HT-29 (cell line): ENCODE measurements at regions not wholly inside any gene's neighbourhood (a gene's known extent, or its start where the extent isn't known, plus 50 kb on each side); places are given as distances from the start of the nearest gene placed in this dataset.
"Not testable (repeated sequence)": the region's sequence is repeated elsewhere in the genome, so short reads cannot be mapped to it uniquely, and the experiment has no call there.

Experiments used
- DNase-seq: peaks from one replicate; pipeline ENCODE4 v3.0.0-alpha.2; 2015; ENCODE audit warnings: low spot score

GRCh38 chr1:60740154-60740553 lies 342.2 kb upstream of the NFIA start:
- no peak for DNase-seq

GRCh38 chr1:60739729-60740128 lies 342.6 kb upstream of the NFIA start:
- DNase-seq = no peak

GRCh38 chr1:60732977-60733401 lies 349.4 kb upstream of the NFIA start:
- DNase-seq = no peak

- DNase-seq = no peak
These were observed 351.0 kb upstream of the NFIA start for GRCh38 chr1:60731321-60731720.

- no peak for DNase-seq
These were observed 354.8 kb upstream of the NFIA start for GRCh38 chr1:60727552-60727951.

GRCh38 chr1:60716472-60716871 lies 365.9 kb upstream of the NFIA start:
- DNase-seq = no peak

GRCh38 chr1:60715970-60716369 lies 366.4 kb upstream of the NFIA start:
- no peak for DNase-seq

GRCh38 chr1:60709426-60709825 lies 372.9 kb upstream of the NFIA start:
- DNase-seq = no peak

- no peak for DNase-seq
These were observed 377.3 kb upstream of the NFIA start for GRCh38 chr1:60705026-60705425.

GRCh38 chr1:60703155-60703554 lies 379.2 kb upstream of the NFIA start:
- no peak for DNase-seq

- DNase-seq = no peak
These were observed 383.0 kb upstream of the NFIA start for GRCh38 chr1:60699325-60699724.

GRCh38 chr1:60697204-60697994 lies 385.0 kb upstream of the NFIA start:
- DNase-seq = no peak

- DNase-seq = no peak
These were observed 385.8 kb upstream of the NFIA start for GRCh38 chr1:60696512-60696911.

GRCh38 chr1:60695716-60696171 lies 386.6 kb upstream of the NFIA start:
- no peak for DNase-seq

GRCh38 chr1:60694980-60695379 lies 387.4 kb upstream of the NFIA start:
- DNase-seq = no peak

- DNase-seq = no peak
These were observed 390.3 kb upstream of the NFIA start for GRCh38 chr1:60692031-60692430.

GRCh38 chr1:60688221-60688620 lies 394.1 kb upstream of the NFIA start:
- not testable (repeated sequence) for DNase-seq

GRCh38 chr1:60681095-60681860 lies 401.1 kb upstream of the NFIA start:
- no peak for DNase-seq

GRCh38 chr1:60679524-60680375 lies 402.6 kb upstream of the NFIA start:
- DNase-seq = no peak

GRCh38 chr1:60678802-60679201 lies 403.6 kb upstream of the NFIA start:
- DNase-seq = no peak

- DNase-seq = no peak
These were observed 404.0 kb upstream of the NFIA start for GRCh38 chr1:60678391-60678790.

GRCh38 chr1:60672449-60672848 lies 409.9 kb upstream of the NFIA start:
- DNase-seq = no peak
